Activated CD4-positive, alpha-beta T cell treated with anti-CD3 and anti-CD28 coated beads for 36 hours (primary cell): ENCODE measurements at regions not wholly inside any gene's neighbourhood (a gene's known extent, or its start where the extent isn't known, plus 50 kb on each side); places are given as distances from the start of the nearest gene placed in this dataset.

Source experiments
- ATAC-seq: fragments of 200-7000 bp; cut with Tn5 transposase; one replicate; pipeline ENCODE4 v1.10.0; 2021; ENCODE audit warnings: mild to moderate bottlenecking, moderate library complexity
- CTCF ChIA-PET: fragments of 350-600 bp; sonication (Branson Sonifier 250); formaldehyde crosslinking; loops from one replicate; lab custom pipeline; 2021; ENCODE audit warnings: antibody characterized with exemption; lab: Charles Lee
- POLR2A ChIA-PET: fragments of 350-600 bp; sonication (Branson Sonifier 250); formaldehyde crosslinking; loops from one replicate; lab custom pipeline; 2021; ENCODE audit warnings: antibody characterized with exemption, inconsistent platforms; lab: Charles Lee
- DNase-seq: peaks from one replicate; pipeline ENCODE4 v3.0.0-alpha.2; 2020
- H3K27ac Mint-ChIP-seq: one replicate; pipeline ENCODE4 v1.8.0; 2021; ENCODE audit warnings: mixed read lengths
- H3K27me3 Mint-ChIP-seq: one replicate; pipeline ENCODE4 v1.8.0; 2021; ENCODE audit warnings: mixed read lengths
- H3K36me3 Mint-ChIP-seq: one replicate; pipeline ENCODE4 v1.8.0; 2021; ENCODE audit warnings: low read depth, mixed read lengths
- H3K4me1 Mint-ChIP-seq: one replicate; pipeline ENCODE4 v1.8.0; 2021; ENCODE audit warnings: mixed read lengths
- H3K4me3 Mint-ChIP-seq: one replicate; pipeline ENCODE4 v1.8.0; 2021; ENCODE audit warnings: mild to moderate bottlenecking, moderate library complexity, mixed read lengths
- H3K9me3 Mint-ChIP-seq: one replicate; pipeline ENCODE4 v1.8.0; 2021; ENCODE audit warnings: low read depth, mixed read lengths
- intact Hi-C, 2 experiments: fragments of 100-400 bp; cut with DNase I in 1 of 2; cut with micrococcal nuclease in 1 of 2; formaldehyde crosslinking; loops; one replicate each; pipeline versions ENCODE4 v1.14.2 to v1.15.1; 2022 to 2024; cut with DNase I, micrococcal nuclease

GRCh38 chr10:113292743-113293142, 260.1 kb upstream of the HABP2 start:
- Mint-ChIP-seq H3K27me3 (peaks cover 1% of the 10 kb centered on the region), H3K36me3 (no peaks in the 10 kb centered on the region), H3K4me3 (no peak overlapping the region), H3K9me3 (no peaks in the 10 kb centered on the region), H3K4me1 (no peaks in the 10 kb centered on the region), H3K27ac (no peak overlapping the region)
- ChIA-PET POLR2A (no interaction called here), CTCF (interaction anchor here (0.6 to 0.7 kb wide), 2 partner anchors 10 to 562 kb away, joined by 3 read pairs; no protein-coding TSS in a partner anchor)
- intact Hi-C loops = no loop called here
- DNase-seq (no peak), ATAC-seq (no peak)

- H3K27ac Mint-ChIP-seq = no peak overlapping the region
- no peaks in the 10 kb centered on the region for H3K9me3 Mint-ChIP-seq
- POLR2A ChIA-PET = no interaction called here
- peaks cover 1% of the 10 kb centered on the region for H3K27me3 Mint-ChIP-seq
- DNase-seq (no peak), ATAC-seq (no peak)
- intact Hi-C loops = no loop called here
- H3K4me3 Mint-ChIP-seq = no peak overlapping the region
- no peaks in the 10 kb centered on the region for H3K36me3 Mint-ChIP-seq
- CTCF ChIA-PET = interaction anchor here (0.7 kb wide), 1 partner anchor 10 kb away, joined by 3 read pairs; no protein-coding TSS in a partner anchor
- no peaks in the 10 kb centered on the region for H3K4me1 Mint-ChIP-seq
These were observed 259.7 kb upstream of the HABP2 start for GRCh38 chr10:113293167-113293566.

DNA sequence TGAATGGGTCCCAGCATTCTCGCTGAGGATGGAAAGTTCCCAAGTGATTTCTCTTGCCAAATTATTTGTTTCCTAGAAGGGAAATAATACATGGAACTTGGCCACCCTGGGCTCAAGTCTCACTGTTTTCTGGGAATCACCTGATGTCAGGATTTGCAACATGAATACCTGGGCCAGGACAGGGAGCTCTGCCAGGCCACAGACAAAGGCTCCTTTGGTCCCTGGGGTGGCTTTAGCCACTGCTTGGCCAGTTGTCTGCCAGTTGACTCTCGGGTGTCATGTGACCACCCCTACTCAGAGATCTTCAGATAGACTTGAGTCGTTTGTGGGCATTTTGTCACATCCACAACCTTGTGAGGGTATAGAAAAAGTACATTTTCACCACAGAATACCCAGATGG, 258.0 kb upstream of the HABP2 start:
- Mint-ChIP-seq H3K27ac (no peak overlapping the region), H3K9me3 (no peaks in the 10 kb centered on the region), H3K36me3 (no peaks in the 10 kb centered on the region), H3K4me1 (peaks cover 4% of the 10 kb centered on the region), H3K27me3 (peaks cover 10% of the 10 kb centered on the region), H3K4me3 (no peak overlapping the region)
- POLR2A ChIA-PET = no interaction called here
- DNase-seq (no peak), ATAC-seq (no peak)
- CTCF ChIA-PET = no interaction called here
- intact Hi-C loops = no loop called here

DNA sequence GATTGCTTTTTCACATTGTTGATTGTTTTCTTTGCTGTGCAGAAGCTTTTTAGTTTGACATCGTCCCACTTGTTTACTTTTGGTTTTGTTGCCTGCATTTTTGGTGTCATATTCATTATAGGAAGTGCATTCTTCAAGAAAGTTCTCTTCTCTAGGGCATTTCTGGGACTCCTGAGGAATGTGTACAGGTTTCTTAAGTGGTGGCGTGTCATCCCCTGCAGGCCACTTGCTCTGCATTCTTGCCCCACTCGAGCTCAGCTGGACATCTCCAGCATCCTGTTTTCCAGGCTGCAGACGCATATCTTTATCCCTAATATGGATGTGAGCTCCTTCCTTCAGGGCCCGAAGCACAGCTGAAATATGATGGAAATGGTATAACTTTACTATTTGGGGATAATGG, 255.6 kb upstream of the HABP2 start:
- ATAC-seq = no peak
- H3K27me3 Mint-ChIP-seq = peaks cover 15% of the 10 kb centered on the region
- intact Hi-C loops = no loop called here
- ChIA-PET POLR2A (no interaction called here), CTCF (no interaction called here)
- DNase-seq = no peak
- H3K4me1 Mint-ChIP-seq = peaks cover 4% of the 10 kb centered on the region
- no peaks in the 10 kb centered on the region for H3K9me3 Mint-ChIP-seq
- H3K4me3 Mint-ChIP-seq = no peak overlapping the region
- H3K36me3 Mint-ChIP-seq = no peaks in the 10 kb centered on the region
- no peak overlapping the region for H3K27ac Mint-ChIP-seq

- intact Hi-C loops = no loop called here
- Mint-ChIP-seq H3K36me3 (no peaks in the 10 kb centered on the region), H3K4me1 (peaks cover 4% of the 10 kb centered on the region), H3K27me3 (peaks cover 15% of the 10 kb centered on the region), H3K9me3 (no peaks in the 10 kb centered on the region), H3K27ac (no peak overlapping the region), H3K4me3 (no peak overlapping the region)
- POLR2A ChIA-PET = no interaction called here
- ATAC-seq = no peak
- DNase-seq = no peak
- CTCF ChIA-PET = interaction anchor here (0.6 to 0.7 kb wide), 2 partner anchors 40 to 116 kb away, joined by 3 read pairs; no protein-coding TSS in a partner anchor
These were observed 254.2 kb upstream of the HABP2 start for GRCh38 chr10:113298616-113299015.

DNA sequence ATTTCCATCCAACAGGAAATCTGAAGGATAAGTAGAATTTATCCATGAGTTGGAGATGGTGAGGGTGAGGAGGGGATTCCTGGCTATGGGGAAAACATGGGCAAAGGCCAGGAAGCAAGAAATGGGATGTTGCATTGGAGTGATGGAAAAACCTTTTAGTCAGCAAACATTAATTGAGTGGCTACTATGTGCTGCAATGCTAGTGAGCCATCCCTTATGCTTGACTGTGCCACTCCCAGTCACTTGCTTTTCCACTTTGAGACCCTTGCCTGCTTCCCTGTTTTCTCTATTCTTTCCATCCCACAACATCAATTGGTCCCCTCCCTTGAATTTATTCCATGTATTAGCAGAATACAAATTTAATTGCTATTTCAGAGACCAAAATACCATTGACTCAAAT, 252.7 kb upstream of the HABP2 start:
- Mint-ChIP-seq H3K27ac (no peak overlapping the region), H3K4me3 (no peak overlapping the region), H3K4me1 (peaks cover 4% of the 10 kb centered on the region), H3K9me3 (no peaks in the 10 kb centered on the region), H3K36me3 (no peaks in the 10 kb centered on the region), H3K27me3 (peaks cover 15% of the 10 kb centered on the region)
- intact Hi-C loops = no loop called here
- ChIA-PET CTCF (interaction anchor here (0.7 kb wide), 1 partner anchor 55 kb away, joined by 4 read pairs; no protein-coding TSS in a partner anchor), POLR2A (no interaction called here)
- no peak for ATAC-seq
- DNase-seq = no peak

DNA sequence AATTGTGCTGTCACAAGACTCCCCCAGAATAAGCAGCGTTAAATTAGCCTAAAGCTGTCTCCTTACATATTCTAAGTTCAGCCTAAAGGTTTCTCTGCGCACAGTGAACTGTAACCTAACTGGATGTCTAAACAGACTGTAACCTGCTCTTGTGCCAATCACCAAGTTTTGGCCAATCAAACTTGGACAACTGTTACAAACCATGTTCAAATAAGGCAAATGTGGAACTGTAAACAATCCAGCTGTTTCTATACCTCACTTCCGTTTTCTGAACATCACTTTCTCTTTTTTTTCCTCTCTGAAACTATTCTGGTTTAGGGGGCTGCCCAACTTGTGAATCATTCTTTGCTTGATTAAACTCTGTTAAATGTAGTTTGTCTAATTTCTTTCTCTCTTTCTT, 252.2 kb upstream of the HABP2 start:
- CTCF ChIA-PET = no interaction called here
- no peak for DNase-seq
- Mint-ChIP-seq H3K27me3 (peaks cover 15% of the 10 kb centered on the region), H3K27ac (no peak overlapping the region), H3K9me3 (no peaks in the 10 kb centered on the region), H3K4me3 (no peak overlapping the region), H3K36me3 (no peaks in the 10 kb centered on the region), H3K4me1 (peaks cover 4% of the 10 kb centered on the region)
- intact Hi-C loops = no loop called here
- ATAC-seq = no peak
- POLR2A ChIA-PET = no interaction called here

- peaks cover 4% of the 10 kb centered on the region for H3K4me1 Mint-ChIP-seq
- H3K27ac Mint-ChIP-seq = no peak overlapping the region
- no peak overlapping the region for H3K4me3 Mint-ChIP-seq
- ChIA-PET POLR2A (no interaction called here), CTCF (no interaction called here)
- no peaks in the 10 kb centered on the region for H3K36me3 Mint-ChIP-seq
- H3K27me3 Mint-ChIP-seq = peaks cover 15% of the 10 kb centered on the region
- intact Hi-C loops = no loop called here
- ATAC-seq (no peak), DNase-seq (peak; percentile 12)
- H3K9me3 Mint-ChIP-seq = no peaks in the 10 kb centered on the region
These were observed 251.4 kb upstream of the HABP2 start for GRCh38 chr10:113301342-113301984.

DNA sequence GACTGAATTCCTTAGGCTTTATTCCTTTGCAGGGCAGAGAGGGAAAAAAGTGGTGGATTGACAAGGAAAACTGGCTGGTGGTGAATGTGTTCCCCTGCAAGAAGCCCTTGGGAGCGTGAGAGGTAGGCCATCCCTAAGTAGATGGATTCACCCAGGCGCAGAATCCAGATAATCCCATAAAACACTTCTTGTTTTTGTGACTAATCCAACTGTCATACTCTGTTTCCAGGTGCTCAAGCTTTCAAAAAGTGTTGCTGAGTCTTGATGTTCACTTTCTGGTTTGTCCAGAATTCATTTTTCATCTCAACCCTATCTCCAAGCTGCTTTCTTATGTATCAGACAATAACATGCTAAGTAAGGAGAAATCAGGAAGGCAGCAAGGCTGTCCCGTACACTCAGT, 250.8 kb upstream of the HABP2 start:
- H3K27me3 Mint-ChIP-seq = peaks cover 15% of the 10 kb centered on the region
- intact Hi-C loops = no loop called here
- ChIA-PET POLR2A (no interaction called here), CTCF (no interaction called here)
- ATAC-seq (no peak), DNase-seq (no peak)
- no peaks in the 10 kb centered on the region for H3K9me3 Mint-ChIP-seq
- no peaks in the 10 kb centered on the region for H3K36me3 Mint-ChIP-seq
- H3K27ac Mint-ChIP-seq = no peak overlapping the region
- peaks cover 4% of the 10 kb centered on the region for H3K4me1 Mint-ChIP-seq
- H3K4me3 Mint-ChIP-seq = no peak overlapping the region

GRCh38 chr10:113303544-113304146, 249.2 kb upstream of the HABP2 start:
- ChIA-PET POLR2A (no interaction called here), CTCF (interaction anchor here (0.8 kb wide), 1 partner anchor 11 kb away, joined by 3 read pairs; no protein-coding TSS in a partner anchor)
- DNase-seq = no peak
- H3K36me3 Mint-ChIP-seq = no peaks in the 10 kb centered on the region
- intact Hi-C loops = no loop called here
- no peaks in the 10 kb centered on the region for H3K9me3 Mint-ChIP-seq
- peaks cover 4% of the 10 kb centered on the region for H3K4me1 Mint-ChIP-seq
- H3K27me3 Mint-ChIP-seq = peaks cover 14% of the 10 kb centered on the region
- no peak overlapping the region for H3K4me3 Mint-ChIP-seq
- no peak overlapping the region for H3K27ac Mint-ChIP-seq
- ATAC-seq = no peak

- no peak overlapping the region for H3K4me3 Mint-ChIP-seq
- DNase-seq (no peak), ATAC-seq (no peak)
- CTCF ChIA-PET = no interaction called here
- no peaks in the 10 kb centered on the region for H3K4me1 Mint-ChIP-seq
- H3K9me3 Mint-ChIP-seq = no peaks in the 10 kb centered on the region
- no peaks in the 10 kb centered on the region for H3K36me3 Mint-ChIP-seq
- intact Hi-C loops = no loop called here
- H3K27me3 Mint-ChIP-seq = peaks cover 6% of the 10 kb centered on the region
- no peak overlapping the region for H3K27ac Mint-ChIP-seq
- POLR2A ChIA-PET = no interaction called here
These were observed 248.1 kb upstream of the HABP2 start for GRCh38 chr10:113304726-113305125.

DNA sequence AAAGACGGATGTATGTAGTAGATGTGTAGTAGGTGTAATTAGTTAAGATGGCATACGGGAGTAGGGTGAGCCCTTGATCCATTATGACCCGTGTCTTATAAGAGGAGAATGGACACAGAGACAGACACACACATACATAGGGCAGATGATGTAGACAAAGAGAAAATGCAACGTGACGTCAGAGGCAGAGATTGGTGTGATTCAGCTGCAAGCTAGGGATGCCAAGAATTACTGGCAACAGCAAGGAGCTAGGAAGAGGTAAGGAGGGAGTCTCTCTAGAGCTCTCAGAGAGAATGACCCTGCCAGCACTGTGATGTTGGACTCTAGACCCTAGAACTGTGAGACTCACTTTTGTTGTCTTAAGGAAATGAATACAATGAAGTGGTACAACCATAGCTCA, 247.0 kb upstream of the HABP2 start:
- ChIA-PET POLR2A (no interaction called here), CTCF (no interaction called here)
- Mint-ChIP-seq H3K27me3 (peaks cover 5% of the 10 kb centered on the region), H3K9me3 (no peaks in the 10 kb centered on the region), H3K36me3 (no peaks in the 10 kb centered on the region), H3K4me3 (no peak overlapping the region), H3K27ac (no peak overlapping the region), H3K4me1 (no peaks in the 10 kb centered on the region)
- ATAC-seq = no peak
- no peak for DNase-seq
- intact Hi-C loops = no loop called here
